Pons (tissue), 1 donor: ENCODE measurements at regions not wholly inside any gene's neighbourhood (a gene's known extent, or its start where the extent isn't known, plus 50 kb on each side); places are given as distances from the start of the nearest gene placed in this dataset.
"Not testable (repeated sequence)": the region's sequence is repeated elsewhere in the genome, so short reads cannot be mapped to it uniquely, and the experiment has no call there.

Experiments used
- DNase-seq: peaks from one replicate; pipeline ENCODE4 v3.0.0-alpha.2; 2016; ENCODE audit warnings: low spot score

DNA sequence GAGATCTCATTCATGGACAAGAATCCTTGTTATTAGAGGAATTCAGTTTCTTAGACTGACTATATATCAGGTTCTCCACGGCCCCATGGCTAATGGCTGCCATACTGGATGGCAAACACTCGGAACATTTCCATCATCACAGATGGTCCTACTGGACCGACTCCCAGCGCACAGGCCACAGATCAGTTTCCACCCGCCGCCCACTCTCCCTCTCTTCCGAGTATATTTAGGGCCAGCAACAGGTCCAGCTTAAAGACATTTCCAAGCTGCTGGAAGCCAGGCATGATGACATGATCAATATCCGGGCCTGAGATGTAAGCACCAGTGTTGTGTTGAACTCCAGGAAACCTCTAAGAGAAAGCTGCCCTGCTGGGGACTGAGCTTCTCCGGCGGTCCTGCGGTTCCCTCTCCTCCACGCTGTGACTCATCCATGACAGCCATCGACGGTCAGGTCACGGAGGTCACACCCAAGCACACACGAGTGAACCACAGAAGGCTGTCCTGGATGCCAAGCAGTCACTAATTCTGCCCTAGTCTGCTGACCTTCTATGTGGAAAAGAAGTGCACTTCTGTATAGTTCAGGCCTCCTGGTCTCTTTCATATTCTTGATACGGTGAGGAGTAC is 64.4 kb upstream of the LPCAT1 start:
- not testable (repeated sequence) for DNase-seq

- not testable (repeated sequence) for DNase-seq
Measured at GRCh38 chr5:1583081-1583875, 59.5 kb upstream of the LPCAT1 start.

GRCh38 chr5:1579389-1579788 is 55.6 kb upstream of the LPCAT1 start:
- DNase-seq, result not testable (repeated sequence)

DNA sequence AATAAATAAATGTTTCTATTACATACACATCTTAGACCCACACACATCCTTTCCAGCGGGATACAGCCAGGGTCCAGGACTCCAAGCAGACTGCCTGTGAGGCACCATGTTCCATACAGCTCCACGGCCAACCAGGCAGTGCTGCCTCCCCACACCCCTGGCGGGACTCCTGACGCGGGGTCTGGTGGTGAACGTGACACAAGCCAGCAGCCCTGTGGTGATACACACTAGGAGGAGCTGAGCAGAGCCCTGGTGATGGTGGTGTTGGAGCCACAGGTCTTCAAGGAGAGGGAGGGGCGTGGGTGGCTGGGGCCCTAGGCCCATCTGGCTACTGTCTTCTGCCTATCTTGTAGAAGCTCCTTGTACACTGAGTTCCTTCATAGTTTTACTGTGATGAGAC is 53.1 kb upstream of the LPCAT1 start:
- not testable (repeated sequence) for DNase-seq

- DNase-seq, result not testable (repeated sequence)
Measured at GRCh38 chr5:1575991-1576714, 52.4 kb upstream of the LPCAT1 start.

GRCh38 chr5:1575491-1575890 is 51.7 kb upstream of the LPCAT1 start:
- DNase-seq, result not testable (repeated sequence)

- not testable (repeated sequence) for DNase-seq
Measured at GRCh38 chr5:1574023-1574318, 50.2 kb upstream of the LPCAT1 start.

GRCh38 chr5:1573217-1574022 is 49.7 kb upstream of the LPCAT1 start:
- not testable (repeated sequence) for DNase-seq
